ENCODE measurements at regions not wholly inside any gene's neighbourhood (a gene's known extent, or its start where the extent isn't known, plus 50 kb on each side); places are given as distances from the start of the nearest gene placed in this dataset.

DNA sequence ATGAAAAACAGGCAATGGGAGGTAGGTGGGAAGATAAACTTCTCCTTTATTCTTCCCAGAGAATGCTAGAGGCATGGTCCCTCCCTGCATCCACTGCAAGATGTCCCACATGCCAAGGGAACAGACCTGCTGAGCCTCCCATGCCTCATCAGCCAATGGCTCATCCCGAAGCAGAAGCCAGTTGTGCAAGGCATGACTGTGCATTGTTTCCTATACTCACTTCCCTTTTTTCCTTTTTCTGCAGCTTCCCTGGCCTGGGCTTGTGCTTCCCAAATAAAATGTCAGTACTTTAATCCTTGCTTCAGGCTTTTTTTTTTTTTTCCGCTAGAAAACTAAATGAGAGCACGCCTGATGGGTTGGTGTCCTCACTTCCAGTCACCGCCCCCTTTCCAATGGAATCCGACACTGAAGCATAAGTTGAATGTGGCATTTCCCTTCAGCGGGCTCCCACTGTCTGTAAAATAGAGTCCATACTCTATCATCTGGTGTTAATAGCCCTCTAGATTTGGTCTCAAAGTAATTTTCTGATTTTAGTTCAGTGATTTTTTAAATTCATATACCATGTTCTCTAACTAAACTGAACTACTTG, 239.0 kb upstream of the JADE1 start:
- H3K36me3 ChIP-seq (ENCODE audit: control insufficient read depth, insufficient read depth, low read length) = no peaks in the 10 kb centered on the region
- Mint-ChIP-seq H3K27ac (ENCODE audit: unreplicated experiment) (peak overlapping the region; percentile 79), H3K9me3 (ENCODE audit: unreplicated experiment) (peaks cover 8% of the 10 kb centered on the region), H3K36me3 (ENCODE audit: insufficient read depth, unreplicated experiment) (peaks cover 6% of the 10 kb centered on the region), H3K27me3 (ENCODE audit: insufficient read depth, unreplicated experiment) (no peaks in the 10 kb centered on the region), H3K4me3 (ENCODE audit: unreplicated experiment) (no peak overlapping the region), H3K4me1 (ENCODE audit: low read depth, unreplicated experiment) (peaks cover 50% of the 10 kb centered on the region)
- ChIA-PET POLR2A (no interaction called here), CTCF (no interaction called here)
- intact Hi-C loops (cut with micrococcal nuclease; ENCODE audit: unreplicated experiment) = loop anchor here (5.0 to 10.0 kb wide), 4 partner anchors 157 to 524 kb away; partner anchors contain the start of genes C4orf33 and SCLT1
- no peak overlapping the region for H3K4me3 ChIP-seq (ENCODE audit: low read depth, low read length)
- DNase-seq = no peak
- H3K9me3 ChIP-seq = no peaks in the 10 kb centered on the region
- TF ChIP-seq, protein P1, sequence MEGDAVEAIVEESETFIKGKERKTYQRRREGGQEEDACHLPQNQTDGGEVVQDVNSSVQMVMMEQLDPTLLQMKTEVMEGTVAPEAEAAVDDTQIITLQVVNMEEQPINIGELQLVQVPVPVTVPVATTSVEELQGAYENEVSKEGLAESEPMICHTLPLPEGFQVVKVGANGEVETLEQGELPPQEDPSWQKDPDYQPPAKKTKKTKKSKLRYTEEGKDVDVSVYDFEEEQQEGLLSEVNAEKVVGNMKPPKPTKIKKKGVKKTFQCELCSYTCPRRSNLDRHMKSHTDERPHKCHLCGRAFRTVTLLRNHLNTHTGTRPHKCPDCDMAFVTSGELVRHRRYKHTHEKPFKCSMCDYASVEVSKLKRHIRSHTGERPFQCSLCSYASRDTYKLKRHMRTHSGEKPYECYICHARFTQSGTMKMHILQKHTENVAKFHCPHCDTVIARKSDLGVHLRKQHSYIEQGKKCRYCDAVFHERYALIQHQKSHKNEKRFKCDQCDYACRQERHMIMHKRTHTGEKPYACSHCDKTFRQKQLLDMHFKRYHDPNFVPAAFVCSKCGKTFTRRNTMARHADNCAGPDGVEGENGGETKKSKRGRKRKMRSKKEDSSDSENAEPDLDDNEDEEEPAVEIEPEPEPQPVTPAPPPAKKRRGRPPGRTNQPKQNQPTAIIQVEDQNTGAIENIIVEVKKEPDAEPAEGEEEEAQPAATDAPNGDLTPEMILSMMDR (IDR thresholded peaks at IDR 0.05; ENCODE audit: insufficient read depth in 1 of 2, low read depth in 1 of 2, low read length in 1 of 2, severe bottlenecking in 1 of 2, unreplicated experiment in 1 of 2) = no peak
- peaks cover 47% of the 10 kb centered on the region for H3K4me1 ChIP-seq
- no peaks in the 10 kb centered on the region for H3K27me3 ChIP-seq (replicated peaks; ENCODE audit: control insufficient read depth, insufficient read depth, low read length)
- BruUV-seq (replicated peaks) = no TSS peak

DNA sequence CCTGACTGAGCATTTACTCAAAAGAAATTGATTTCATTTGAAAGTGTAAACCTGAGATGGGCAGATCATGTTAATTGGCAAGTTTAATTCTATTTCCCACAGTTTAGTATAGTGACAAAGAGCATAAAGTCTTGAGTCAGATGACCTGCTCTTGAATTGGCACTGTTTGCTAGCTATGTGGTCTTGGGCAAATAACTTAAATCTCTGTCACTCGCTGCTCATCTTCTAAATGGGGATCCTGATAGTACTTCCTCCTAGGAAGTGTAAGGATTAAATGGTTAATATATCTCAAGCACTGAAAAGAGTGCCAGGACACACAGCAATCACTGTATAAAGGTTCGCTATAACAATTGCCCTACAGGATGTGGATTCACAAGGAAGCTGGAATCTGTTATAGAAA, 242.8 kb upstream of the JADE1 start:
- ChIA-PET POLR2A (interaction anchor here (0.6 kb wide), 1 partner anchor 243 kb away, joined by 13 read pairs; no protein-coding TSS in a partner anchor), CTCF (no interaction called here)
- no TSS peak for BruUV-seq (replicated peaks)
- peaks cover 40% of the 10 kb centered on the region for H3K4me1 Mint-ChIP-seq (ENCODE audit: low read depth, unreplicated experiment)
- peaks cover 8% of the 10 kb centered on the region for H3K9me3 Mint-ChIP-seq (ENCODE audit: unreplicated experiment)
- intact Hi-C loops (cut with micrococcal nuclease; ENCODE audit: unreplicated experiment) = no loop called here
- TF ChIP-seq, protein P1 (IDR thresholded peaks at IDR 0.05; ENCODE audit: insufficient read depth in 1 of 2, low read depth in 1 of 2, low read length in 1 of 2, severe bottlenecking in 1 of 2, unreplicated experiment in 1 of 2) = no peak
- Histone ChIP-seq H3K9me3 (no peaks in the 10 kb centered on the region), H3K4me3 (ENCODE audit: low read depth, low read length) (no peak overlapping the region), H3K27me3 (replicated peaks; ENCODE audit: control insufficient read depth, insufficient read depth, low read length) (no peaks in the 10 kb centered on the region), H3K4me1 (peaks cover 26% of the 10 kb centered on the region), H3K36me3 (ENCODE audit: control insufficient read depth, insufficient read depth, low read length) (no peaks in the 10 kb centered on the region)
- H3K27ac Mint-ChIP-seq (ENCODE audit: unreplicated experiment) = no peak overlapping the region
- H3K4me3 Mint-ChIP-seq (ENCODE audit: unreplicated experiment) = no peak overlapping the region
- no peaks in the 10 kb centered on the region for H3K27me3 Mint-ChIP-seq (ENCODE audit: insufficient read depth, unreplicated experiment)
- no peak for DNase-seq
- H3K36me3 Mint-ChIP-seq (ENCODE audit: insufficient read depth, unreplicated experiment) = peaks cover 6% of the 10 kb centered on the region

DNA sequence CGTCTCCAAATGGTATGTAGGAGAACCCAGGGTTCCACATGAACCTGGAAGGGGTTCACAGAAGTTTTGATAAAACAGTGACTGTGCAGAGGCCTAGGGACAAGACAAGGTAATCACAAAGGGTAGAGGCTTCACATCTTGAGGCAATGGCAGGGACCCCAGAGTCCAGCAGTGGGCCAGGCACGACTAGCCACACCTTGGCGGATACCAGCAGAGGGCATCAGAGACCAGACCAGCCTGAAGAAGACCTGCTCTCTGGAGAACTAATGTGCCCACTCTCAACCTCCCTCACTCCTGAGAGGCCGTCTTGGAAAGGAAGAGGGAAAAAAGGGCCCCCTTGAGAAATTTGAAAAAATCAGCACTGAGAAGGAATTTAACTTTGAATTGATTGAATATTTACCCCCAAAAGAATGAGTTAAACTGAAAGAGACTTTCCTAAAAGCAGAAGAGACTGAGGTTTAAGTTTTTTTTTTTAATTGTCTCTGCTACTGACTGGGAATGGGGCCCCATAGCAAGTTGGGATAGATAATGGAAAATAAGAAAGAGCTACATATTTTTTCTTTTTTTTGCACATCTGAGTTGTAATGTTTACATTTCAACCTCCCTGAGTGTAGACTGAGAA, 243.8 kb upstream of the JADE1 start:
- Mint-ChIP-seq H3K27me3 (ENCODE audit: insufficient read depth, unreplicated experiment) (no peaks in the 10 kb centered on the region), H3K36me3 (ENCODE audit: insufficient read depth, unreplicated experiment) (peaks cover 9% of the 10 kb centered on the region), H3K9me3 (ENCODE audit: unreplicated experiment) (peaks cover 8% of the 10 kb centered on the region), H3K27ac (ENCODE audit: unreplicated experiment) (no peak overlapping the region), H3K4me3 (ENCODE audit: unreplicated experiment) (no peak overlapping the region), H3K4me1 (ENCODE audit: low read depth, unreplicated experiment) (peaks cover 43% of the 10 kb centered on the region)
- DNase-seq = peak; percentile 62 to 70
- POLR2A ChIA-PET = no interaction called here
- no TSS peak for BruUV-seq (replicated peaks)
- TF ChIP-seq, protein P1 (IDR thresholded peaks at IDR 0.05; ENCODE audit: insufficient read depth in 1 of 2, low read depth in 1 of 2, low read length in 1 of 2, severe bottlenecking in 1 of 2, unreplicated experiment in 1 of 2) = peak; percentile 40 to 69
- CTCF ChIA-PET = no interaction called here
- Histone ChIP-seq H3K36me3 (ENCODE audit: control insufficient read depth, insufficient read depth, low read length) (no peaks in the 10 kb centered on the region), H3K4me3 (ENCODE audit: low read depth, low read length) (no peak overlapping the region), H3K27me3 (replicated peaks; ENCODE audit: control insufficient read depth, insufficient read depth, low read length) (no peaks in the 10 kb centered on the region), H3K9me3 (no peaks in the 10 kb centered on the region), H3K4me1 (peaks cover 28% of the 10 kb centered on the region)
- intact Hi-C loops (cut with micrococcal nuclease; ENCODE audit: unreplicated experiment) = loop anchor here (2.0 kb wide), 1 partner anchor 297 kb away; no protein-coding TSS in a partner anchor

Data from Caco-2 (cell line).